GM12872 (cell line): ENCODE measurements at regions not wholly inside any gene's neighbourhood (a gene's known extent, or its start where the extent isn't known, plus 50 kb on each side); places are given as distances from the start of the nearest gene placed in this dataset.

Source experiments
- CTCF ChIP-seq: IDR thresholded peaks from 3 replicates; pipeline ENCODE4 v1.5.1; 2011; ENCODE audit warnings: low read depth, mild to moderate bottlenecking, low read length, moderate library complexity; ENCODE audit not compliant: insufficient read depth

GRCh38 chr3:90054311-90054710 lies 946.9 kb downstream of the EPHA3 start:
- TF ChIP-seq CTCF, result no peak

- no peak for TF ChIP-seq CTCF
Observed at GRCh38 chr3:90055666-90056065, 948.2 kb downstream of the EPHA3 start.

GRCh38 chr3:90056281-90057032 lies 949.0 kb downstream of the EPHA3 start:
- no peak for TF ChIP-seq CTCF

- TF ChIP-seq CTCF, result no peak
Observed at GRCh38 chr3:90062016-90062415, 954.6 kb downstream of the EPHA3 start.

- no peak for TF ChIP-seq CTCF
Observed at GRCh38 chr3:90062631-90063200, 955.3 kb downstream of the EPHA3 start.

GRCh38 chr3:90068783-90069182 lies 961.4 kb downstream of the EPHA3 start:
- TF ChIP-seq CTCF, result no peak

- TF ChIP-seq CTCF, result no peak
Observed at GRCh38 chr3:90069748-90070147, 962.3 kb downstream of the EPHA3 start.
